DLD1 (cell line): ENCODE measurements at regions not wholly inside any gene's neighbourhood (a gene's known extent, or its start where the extent isn't known, plus 50 kb on each side); places are given as distances from the start of the nearest gene placed in this dataset.
"Not testable (repeated sequence)": the region's sequence is repeated elsewhere in the genome, so short reads cannot be mapped to it uniquely, and the experiment has no call there.

ENCODE experiments used
- in situ Hi-C: cut with HindIII; loops from 2 replicates; pipeline ENCODE4 v1.10.0; 2017; ENCODE audit warnings: low sequenced_read_pairs

DNA sequence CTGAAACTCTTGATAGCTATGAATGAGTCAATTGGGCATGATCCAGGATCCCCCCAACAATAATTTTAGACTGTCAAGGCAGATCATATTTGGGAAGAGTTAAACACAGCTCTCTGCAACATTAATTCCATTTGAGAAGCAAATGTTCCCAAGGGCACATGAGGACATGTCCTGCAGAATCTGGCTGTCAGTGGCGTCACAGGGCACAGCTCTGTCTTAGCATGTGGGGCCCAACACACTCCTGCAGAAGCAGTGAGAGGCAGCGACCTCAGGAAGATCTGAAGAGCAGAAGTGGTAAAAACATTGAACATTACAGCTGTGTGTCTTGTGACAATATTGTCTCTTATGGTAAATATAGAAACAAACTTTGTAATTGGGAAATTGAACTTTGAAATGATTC, 197.1 kb upstream of the PBX1 start:
- in situ Hi-C loops: no loop called here

DNA sequence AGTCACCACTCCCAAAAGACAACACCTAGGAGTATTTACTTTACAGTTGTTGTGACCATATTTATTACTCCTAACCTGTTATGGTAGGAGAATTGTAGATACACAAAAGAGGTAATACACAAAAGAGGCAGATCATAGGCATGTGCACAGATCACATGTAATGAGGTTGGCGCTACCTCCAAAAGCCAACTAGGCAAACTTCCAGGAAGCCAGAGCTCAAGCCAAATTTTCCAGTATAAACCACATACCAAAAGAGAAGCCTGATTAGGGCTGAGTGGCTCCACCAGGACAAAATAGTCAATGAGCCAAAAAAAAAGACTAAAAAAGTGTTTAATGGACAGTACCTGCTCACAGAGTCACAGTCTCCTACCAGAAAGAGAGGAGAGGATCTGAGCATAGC, 195.0 kb upstream of the PBX1 start:
- in situ Hi-C loops: no loop called here

DNA sequence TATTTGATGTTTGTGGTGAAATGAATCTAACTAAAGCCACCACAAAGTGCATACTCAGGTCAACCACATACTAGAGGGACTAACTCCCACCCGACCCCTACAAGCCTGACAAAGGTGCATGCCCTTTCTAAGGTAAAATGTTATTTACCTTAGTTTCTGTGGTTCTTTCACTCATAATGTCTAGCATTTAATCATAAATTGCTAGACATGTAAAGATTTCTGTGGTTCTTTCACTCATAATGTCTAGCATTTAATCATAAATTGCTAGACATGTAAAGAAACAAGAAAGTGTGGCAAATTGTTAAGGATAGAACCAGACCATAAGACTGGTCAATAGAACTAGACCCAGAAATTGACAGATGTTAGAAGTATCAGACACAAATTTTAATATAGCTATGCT, 193.0 kb upstream of the PBX1 start:
- in situ Hi-C loops: no loop called here

DNA sequence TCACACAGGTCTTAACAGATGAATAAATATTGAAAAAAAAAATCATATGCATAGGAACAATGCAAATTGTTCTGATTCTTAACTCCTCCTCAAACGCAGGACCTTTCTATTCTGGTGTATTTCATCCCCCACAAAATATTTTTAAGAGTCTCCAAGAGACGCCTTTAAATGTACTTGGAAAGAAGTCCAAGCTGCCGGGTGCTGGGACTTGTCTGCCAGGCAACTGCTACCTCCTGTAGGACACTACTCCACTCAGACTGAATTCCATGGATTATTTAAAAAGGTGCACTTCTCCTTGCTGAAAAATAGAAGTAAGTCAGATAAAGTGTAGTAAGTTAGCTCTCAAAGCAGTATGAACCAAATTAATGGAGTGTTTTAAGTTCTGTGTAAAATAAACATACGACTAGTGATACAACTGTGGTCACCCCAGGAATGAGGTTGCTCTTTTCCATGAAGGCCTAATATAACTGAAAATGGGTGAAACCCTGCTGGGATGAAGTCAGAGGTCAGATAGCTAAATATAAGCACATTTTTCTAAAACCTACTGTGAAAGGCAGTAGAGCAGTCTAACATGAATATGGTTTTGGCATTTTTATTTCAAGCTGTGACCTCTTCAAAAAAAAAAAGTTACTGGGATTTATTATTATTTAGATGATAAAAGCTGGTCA, 189.2 kb upstream of the PBX1 start:
- in situ Hi-C loops: no loop called here

DNA sequence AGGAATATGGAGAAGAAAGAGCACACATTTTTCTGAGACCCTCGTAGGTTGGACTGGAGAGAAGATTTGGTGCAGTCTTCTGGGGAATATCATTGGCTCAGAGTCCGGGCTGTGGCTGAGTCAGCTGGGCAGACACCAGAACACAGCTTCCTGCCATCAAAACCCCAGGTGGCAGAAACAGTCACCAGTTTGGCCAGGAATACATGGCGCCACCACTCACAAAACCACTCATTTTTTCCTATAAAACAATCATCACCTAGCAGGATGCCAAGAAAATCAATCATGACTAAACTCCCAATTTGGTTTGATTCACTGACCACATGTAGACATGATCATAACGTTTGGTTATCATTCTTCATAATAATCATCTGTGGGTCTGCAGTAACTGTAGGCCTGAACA, 178.1 kb upstream of the PBX1 start:
- in situ Hi-C loops: no loop called here

DNA sequence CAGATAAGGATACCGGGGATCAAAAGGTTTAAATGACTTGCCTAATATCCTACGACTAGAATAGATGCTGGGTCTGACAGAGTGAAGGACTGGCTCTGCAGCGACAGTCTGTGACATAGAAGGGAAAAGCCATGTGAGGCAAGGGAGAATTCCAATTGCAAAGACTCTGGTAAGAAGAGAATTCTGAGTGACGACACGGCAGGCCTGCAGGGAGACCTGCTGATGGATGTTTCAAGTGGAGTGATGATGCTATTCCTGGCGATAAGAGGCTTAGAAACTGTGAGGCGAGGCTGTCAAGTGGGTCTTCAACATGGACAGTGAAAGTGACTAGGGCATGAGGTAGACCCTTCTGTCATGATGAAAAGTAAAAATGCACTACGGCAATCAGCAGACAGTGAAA, 176.6 kb upstream of the PBX1 start:
- in situ Hi-C loops: no loop called here

DNA sequence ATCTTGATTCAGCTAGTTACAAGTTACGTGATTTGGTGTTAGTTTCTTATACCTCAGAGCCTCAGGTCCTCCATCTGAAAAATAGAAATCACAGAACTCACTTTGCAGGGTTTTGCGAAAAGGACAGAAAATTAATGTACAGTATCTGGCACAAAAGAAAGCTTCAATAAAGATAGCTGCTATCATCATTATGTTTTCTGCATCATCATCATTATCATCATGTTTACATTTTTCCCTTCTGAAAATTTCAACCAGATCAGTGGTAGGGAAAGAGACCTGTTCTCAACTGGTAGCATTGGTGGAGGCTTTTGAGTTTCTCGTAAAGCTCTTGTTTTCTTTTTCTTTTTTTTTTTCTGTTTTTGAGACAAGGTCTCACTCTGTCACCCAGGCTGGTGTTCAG, 174.7 kb upstream of the PBX1 start:
- in situ Hi-C loops: no loop called here

DNA sequence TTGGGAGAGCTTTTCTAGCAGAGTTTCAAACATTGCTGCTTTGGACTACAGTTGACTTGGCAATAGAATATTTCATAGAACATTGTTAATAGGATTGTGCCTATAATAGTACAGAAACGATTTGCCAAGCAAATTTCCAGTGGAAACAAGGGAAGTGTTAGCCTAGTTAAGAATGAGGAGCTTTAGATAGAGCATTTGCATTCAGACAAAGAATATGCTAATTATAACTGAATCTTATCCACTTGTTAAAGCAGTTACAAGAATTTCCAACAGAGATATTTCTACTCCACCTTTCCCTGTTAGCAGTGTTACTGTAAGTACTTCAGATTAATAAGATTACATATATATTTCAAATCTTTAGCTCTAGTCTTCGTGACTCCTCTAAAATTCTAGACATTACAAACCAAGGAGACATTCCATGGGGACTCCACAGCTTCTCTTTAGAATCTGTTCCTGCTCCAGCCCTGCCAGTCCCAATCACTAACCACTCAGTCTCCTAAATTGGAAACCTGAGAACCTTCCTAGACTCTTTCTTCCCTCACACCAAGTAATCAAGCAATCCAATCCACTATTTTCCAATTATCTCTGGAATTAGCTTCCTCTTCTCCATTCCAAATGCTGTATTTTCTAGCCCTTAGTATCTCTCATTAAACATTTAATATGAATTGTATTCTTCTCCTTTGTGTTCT, 141.8 kb upstream of the PBX1 start:
- in situ Hi-C loops: no loop called here

DNA sequence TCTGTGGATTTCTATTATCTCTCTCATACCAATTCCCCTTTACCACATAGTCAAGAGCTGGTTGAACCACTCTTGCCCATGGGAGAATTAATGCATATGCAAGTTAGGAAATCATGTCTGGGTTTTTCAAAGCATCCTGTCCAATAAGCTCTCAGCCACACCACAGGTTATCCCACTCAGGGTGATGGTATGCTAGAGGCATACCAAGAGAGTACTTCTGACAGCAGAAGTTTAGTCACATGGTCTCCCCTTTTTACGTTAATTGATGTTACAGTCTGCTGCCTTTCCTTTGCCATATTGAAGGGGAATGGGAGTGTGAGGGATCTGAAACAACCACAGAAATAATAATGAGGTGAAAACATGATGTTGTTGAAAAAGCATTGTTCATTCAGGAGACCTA, 135.8 kb upstream of the PBX1 start:
- in situ Hi-C loops: no loop called here

DNA sequence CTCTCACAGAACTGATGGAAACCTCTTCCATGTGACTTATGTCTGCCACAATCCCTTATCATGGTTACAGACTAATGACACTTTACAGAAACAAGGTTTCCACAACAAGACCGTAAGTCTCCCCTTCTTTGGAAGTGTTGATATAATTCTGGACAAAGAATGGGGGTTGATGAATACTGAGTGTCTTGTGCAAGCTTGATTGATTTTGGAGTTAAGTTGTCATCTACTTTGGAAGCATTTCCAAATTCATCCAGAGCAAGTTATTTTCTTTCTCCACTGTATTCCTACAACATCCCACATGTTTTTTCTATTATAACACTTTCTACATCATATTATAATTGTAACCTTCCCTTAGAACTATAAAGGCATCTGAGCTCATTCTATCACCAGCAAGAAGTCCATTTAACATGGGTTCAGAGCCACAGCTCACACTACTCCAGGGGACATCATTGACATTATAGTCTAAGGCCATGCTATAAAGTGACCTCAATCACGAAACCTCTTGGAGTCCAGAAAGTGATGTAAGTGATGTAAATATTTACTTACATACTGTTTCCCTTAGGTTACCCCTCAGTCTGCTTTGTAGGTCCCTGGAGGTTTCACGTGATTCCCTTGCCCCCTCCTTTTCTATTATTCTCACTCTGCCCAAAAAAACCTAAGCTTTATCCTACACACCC, 125.7 kb upstream of the PBX1 start:
- in situ Hi-C loops: loop anchor here (5.0 kb wide), 1 partner anchor 84 kb away; no protein-coding TSS in a partner anchor

DNA sequence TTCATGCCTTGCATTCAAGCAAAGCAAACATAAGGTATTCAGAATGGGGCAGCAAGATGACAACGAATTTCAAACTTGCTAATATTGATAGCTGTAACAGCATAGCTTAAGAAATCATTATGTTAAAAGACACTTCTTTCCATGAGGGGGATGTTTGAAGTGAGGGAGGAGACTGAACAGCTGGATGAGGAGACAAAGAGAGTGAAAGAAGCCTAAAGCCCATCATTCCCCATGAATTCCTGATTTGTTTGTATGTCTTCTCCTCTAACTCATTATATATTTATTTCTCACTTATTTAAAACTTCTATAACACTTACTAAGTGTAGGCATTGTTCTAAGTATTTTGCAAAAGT, 125.2 kb upstream of the PBX1 start:
- in situ Hi-C loops: loop anchor here (5.0 kb wide), 1 partner anchor 84 kb away; no protein-coding TSS in a partner anchor

DNA sequence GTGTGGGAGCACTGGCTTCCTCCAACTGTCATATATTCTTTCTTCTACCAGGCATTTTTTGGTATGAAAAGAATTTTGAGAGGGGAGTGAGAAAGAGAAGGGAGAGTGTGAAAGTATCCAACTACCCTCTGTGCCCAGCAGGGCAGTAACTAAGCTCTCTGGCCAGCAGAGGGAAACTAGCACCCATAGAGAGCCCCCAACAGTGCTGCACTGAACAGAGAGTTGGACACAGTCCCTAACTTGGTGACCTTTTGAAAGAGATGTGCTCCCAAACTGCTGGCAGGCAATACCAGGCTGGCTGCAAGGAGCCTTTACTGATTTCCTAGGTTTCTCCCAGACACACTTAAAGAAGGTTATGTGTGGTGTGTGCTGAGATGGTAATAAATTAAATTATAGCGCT, 118.8 kb upstream of the PBX1 start:
- in situ Hi-C loops: no loop called here

DNA sequence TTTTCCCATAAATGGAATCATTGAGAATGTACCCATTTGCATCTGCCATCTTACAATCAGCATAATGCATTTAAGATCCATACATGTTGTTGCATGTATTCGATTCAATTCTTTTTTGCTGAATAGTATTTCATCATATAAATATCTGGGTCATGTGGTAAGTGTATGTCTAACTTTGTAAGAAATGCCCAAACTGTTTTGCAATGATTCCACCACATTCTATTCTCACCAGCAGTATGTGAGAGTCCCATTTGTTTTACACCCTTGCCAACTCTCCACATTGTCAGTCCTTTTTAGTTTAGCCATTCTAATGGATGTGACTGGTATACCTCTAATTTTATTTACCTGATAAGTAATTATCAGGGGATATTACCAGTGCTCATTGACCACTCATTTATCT, 115.8 kb upstream of the PBX1 start:
- in situ Hi-C loops: no loop called here

DNA sequence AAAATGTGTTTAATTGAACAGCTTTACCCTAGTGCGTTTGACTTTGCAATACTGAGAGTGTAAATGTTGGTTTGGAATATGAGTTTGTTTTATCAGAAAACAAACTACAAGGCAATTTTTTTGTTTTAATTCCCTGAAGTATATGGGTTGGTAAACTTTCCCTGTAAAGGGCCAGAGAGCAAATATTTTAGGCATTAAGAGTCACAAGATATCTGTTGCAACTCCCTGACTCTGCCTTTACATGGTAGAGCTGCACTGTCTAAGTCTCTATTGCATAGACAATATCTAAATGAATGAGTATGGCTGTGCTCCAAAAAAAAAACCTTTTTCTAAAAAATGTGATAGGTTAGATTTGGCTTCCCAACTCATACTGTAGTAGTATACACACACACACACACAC, 115.1 kb upstream of the PBX1 start:
- in situ Hi-C loops: no loop called here

DNA sequence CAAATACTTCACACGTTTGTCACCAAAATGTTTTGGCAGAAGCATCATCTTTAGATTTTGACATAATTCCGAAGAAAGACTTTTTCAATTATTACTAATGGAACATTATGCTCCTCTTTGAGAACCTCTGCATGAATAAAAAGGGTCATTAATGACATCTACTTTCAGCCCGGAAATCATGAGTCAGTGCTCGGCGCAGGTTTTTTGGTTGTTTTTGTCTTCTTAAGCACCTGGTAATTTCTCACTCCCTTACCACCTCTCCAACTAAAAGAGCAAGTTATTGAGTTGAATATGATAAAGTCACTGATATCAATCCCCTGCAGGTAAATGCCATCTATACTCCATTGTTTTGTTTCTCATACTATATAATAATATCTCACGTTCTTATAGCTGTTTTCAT, 113.0 kb upstream of the PBX1 start:
- in situ Hi-C loops: no loop called here

DNA sequence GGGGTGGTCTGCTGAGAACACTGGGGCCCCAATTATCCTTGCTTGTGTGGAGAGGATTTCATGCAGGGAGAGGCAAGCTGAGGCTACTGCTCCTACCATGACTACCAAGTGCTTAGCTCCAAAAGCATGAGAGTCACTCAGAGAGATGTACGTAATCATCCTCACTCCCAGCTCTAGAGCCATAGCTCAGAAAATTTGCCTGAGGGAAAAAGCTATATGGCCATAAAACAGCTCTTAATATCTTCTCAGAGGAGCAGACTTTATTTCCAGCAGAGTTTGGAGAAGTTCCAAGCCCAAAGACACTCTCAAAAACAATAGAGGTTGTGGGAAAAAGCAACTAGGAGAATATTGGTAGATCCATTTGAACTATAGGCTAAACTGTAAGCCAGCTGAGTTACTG, 106.4 kb upstream of the PBX1 start:
- in situ Hi-C loops: no loop called here

DNA sequence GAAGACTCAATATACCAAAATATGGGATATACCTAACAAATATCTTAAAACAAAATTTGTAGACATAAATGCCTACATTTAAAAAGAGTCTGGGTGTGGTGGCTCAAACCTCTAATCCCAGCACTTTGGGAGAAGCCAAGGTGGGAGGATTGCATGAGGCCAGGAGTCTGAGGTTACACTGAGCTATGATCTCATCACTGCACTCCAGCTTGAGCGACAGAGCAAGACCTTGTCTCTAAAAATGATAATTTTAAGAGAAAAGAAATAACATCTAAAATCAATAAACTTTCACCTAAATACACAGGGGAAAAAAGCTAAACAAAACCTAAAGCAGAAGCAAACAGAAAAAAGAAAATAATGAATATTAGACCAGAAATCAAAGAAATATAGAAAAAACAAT, 102.7 kb upstream of the PBX1 start:
- in situ Hi-C loops: no loop called here

DNA sequence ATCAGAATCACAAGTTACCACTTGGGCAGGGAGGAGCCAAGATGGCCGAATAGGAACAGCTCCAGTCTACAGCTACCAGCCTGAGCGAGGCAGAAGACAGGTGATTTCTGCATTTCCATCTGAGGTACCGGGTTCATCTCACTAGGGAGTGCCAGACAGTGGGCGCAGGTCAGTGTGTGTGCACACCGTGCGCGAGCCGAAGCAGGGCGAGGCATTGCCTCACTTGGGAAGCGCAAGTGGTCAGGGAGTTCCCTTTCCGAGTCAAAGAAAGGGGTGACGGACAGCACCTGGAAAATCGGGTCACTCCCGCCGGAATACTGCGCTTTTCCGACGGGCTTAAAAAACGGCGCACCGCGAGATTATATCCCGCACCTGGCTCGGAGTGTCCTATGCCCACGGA, 99.8 kb upstream of the PBX1 start:
- in situ Hi-C loops: not testable (repeated sequence)

DNA sequence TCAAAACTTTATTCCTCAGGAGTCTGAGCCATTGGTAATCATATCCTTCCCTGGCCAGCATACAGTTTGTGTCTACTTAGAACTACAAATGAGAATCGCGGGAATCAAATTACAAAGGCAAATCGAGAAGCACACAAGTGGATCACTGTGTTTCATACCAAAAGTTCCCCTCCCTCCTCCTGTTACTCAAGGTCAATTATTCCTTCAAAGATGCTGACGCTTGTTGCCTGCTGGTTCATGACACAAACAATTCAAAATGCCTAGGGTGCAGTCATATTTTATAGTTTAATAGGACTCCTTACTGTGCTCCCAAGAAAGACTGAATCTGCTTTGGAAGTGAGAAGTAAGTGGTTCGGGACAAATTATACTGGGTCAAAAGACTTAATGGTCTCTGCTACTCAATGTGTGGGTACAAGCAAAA, 93.0 kb upstream of the PBX1 start:
- in situ Hi-C loops: no loop called here

DNA sequence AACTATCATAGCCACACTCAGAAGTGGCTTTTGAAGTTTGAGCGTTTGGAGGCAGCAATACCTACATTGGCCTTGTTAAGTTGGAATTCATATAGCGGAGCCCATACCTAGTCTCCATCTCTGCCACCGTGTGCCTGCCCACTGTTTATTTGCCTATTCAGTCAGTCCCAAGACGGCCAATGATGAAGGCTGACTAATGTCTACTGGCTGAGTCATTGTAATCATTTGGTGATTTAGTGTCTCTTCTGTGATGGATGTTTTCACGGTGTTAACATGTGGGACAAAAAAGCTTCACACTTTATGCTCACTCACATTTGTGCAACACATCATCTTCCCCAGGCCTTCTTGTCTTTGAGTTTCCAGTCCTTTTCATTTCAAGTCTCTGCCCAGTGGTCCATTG, 92.6 kb upstream of the PBX1 start:
- in situ Hi-C loops: no loop called here

DNA sequence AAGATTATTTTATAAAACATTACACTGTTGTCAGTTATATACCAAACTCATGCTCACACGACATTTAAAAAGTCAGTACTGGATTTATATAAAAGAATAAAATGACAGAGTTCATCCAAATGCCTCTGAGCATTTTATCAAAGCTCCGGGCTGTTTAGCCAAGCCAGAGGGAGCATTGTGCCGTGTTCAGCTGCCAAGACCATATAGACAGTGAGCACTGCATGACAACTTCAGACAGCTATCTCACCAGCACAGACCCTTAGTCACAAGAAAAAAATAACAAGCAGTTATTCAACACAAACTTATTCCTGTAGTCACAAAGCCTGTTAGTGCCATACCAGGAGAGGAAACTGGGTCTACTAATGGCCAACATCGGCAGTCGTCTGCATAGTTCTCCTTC, 88.0 kb upstream of the PBX1 start:
- in situ Hi-C loops: no loop called here

DNA sequence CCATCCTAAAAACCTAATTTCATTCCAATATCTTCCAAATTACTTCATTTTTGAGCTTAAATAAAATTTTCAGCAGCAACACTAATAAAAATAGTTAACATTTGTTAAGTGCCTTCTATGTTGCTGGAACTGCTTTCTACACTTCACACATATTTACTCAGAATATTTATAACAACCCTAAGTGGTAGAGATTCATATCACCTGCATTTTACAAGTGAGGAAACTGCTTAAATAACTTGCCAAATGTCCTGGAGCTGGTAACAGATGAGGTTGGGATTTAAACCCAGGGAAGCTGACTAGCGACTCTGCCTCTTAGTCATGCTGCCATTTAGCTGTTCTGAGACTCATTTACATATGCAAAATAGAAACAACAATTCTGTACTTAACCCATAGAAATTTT, 86.1 kb upstream of the PBX1 start:
- in situ Hi-C loops: no loop called here
